ENCODE measurements at regions not wholly inside any gene's neighbourhood (a gene's known extent, or its start where the extent isn't known, plus 50 kb on each side); places are given as distances from the start of the nearest gene placed in this dataset.

GRCh38 chr15:57796146-57796545 is 89.6 kb downstream of the POLR2M start:
- TF ChIP-seq ZFP30 (CRISPR knock-in tag; IDR thresholded peaks at IDR 0.05): no peak
- no peak for TF ChIP-seq TCF4 (CRISPR knock-in tag; IDR thresholded peaks at IDR 0.05; ENCODE audit: borderline replicate concordance)
- no peak for TF ChIP-seq ARNTL (CRISPR knock-in tag; IDR thresholded peaks at IDR 0.05; ENCODE audit: borderline replicate concordance, low read depth)
- no peak for TF ChIP-seq ZC3H10 (CRISPR knock-in tag; IDR thresholded peaks at IDR 0.05)
- TF ChIP-seq BACH2 (CRISPR knock-in tag; IDR thresholded peaks at IDR 0.05; ENCODE audit: borderline replicate concordance): no peak
- no peak for TF ChIP-seq ISL1 (CRISPR knock-in tag; IDR thresholded peaks at IDR 0.05)
- TF ChIP-seq SNAI2 (CRISPR knock-in tag; IDR thresholded peaks at IDR 0.05): no peak
- no peak for TF ChIP-seq POU6F1 (CRISPR knock-in tag; IDR thresholded peaks at IDR 0.05; ENCODE audit: borderline replicate concordance, low read depth)
- no peak for TF ChIP-seq PPARA (CRISPR knock-in tag; IDR thresholded peaks at IDR 0.05; ENCODE audit: borderline replicate concordance)
- no peak for TF ChIP-seq GLIS3 (CRISPR knock-in tag; IDR thresholded peaks at IDR 0.05)
- TF ChIP-seq TSHZ2 (CRISPR knock-in tag; IDR thresholded peaks at IDR 0.05): no peak
- TF ChIP-seq PATZ1 (CRISPR knock-in tag; IDR thresholded peaks at IDR 0.05; ENCODE audit: borderline replicate concordance): no peak
- TF ChIP-seq ZNF8 (CRISPR knock-in tag; IDR thresholded peaks at IDR 0.05): no peak
- TF ChIP-seq TOX (CRISPR knock-in tag; IDR thresholded peaks at IDR 0.05; ENCODE audit: borderline replicate concordance): no peak
- no peak for TF ChIP-seq CSRNP3 (CRISPR knock-in tag; IDR thresholded peaks at IDR 0.05)
- no peak for ATAC-seq

GRCh38 chr15:57797110-57797509 is 90.6 kb downstream of the POLR2M start:
- TF ChIP-seq ZNF70 (CRISPR knock-in tag; IDR thresholded peaks at IDR 0.05) (no peak), PPARA (CRISPR knock-in tag; IDR thresholded peaks at IDR 0.05; ENCODE audit: borderline replicate concordance) (no peak), ISL1 (CRISPR knock-in tag; IDR thresholded peaks at IDR 0.05) (no peak), RARB (CRISPR knock-in tag; IDR thresholded peaks at IDR 0.05) (no peak), GLIS3 (CRISPR knock-in tag; IDR thresholded peaks at IDR 0.05) (no peak), ZNF565 (CRISPR knock-in tag; conservative IDR thresholded peaks at IDR 0.05; ENCODE audit: low read depth) (no peak), CSRNP3 (CRISPR knock-in tag; IDR thresholded peaks at IDR 0.05) (no peak), TOX (CRISPR knock-in tag; IDR thresholded peaks at IDR 0.05; ENCODE audit: borderline replicate concordance) (no peak), TCF4 (CRISPR knock-in tag; IDR thresholded peaks at IDR 0.05; ENCODE audit: borderline replicate concordance) (no peak), ARNTL (CRISPR knock-in tag; IDR thresholded peaks at IDR 0.05; ENCODE audit: borderline replicate concordance, low read depth) (no peak), ZFP3 (CRISPR knock-in tag; IDR thresholded peaks at IDR 0.05) (no peak), OSR1 (CRISPR knock-in tag; IDR thresholded peaks at IDR 0.05) (no peak), SNAI2 (CRISPR knock-in tag; IDR thresholded peaks at IDR 0.05) (no peak), CSDC2 (CRISPR knock-in tag; IDR thresholded peaks at IDR 0.05) (no peak), ZC3H10 (CRISPR knock-in tag; IDR thresholded peaks at IDR 0.05) (no peak)
- ATAC-seq: no peak
